GM18861 (cell line): ENCODE measurements at regions not wholly inside any gene's neighbourhood (a gene's known extent, or its start where the extent isn't known, plus 50 kb on each side); places are given as distances from the start of the nearest gene placed in this dataset.

Experiments
- ATAC-seq: cut with Tn5 transposase; IDR thresholded peaks from one replicate; pipeline ENCODE4 v1.9.1; 2021; ENCODE audit not compliant: unreplicated experiment

GRCh38 chr2:188713961-188714360 is 260.2 kb upstream of the COL3A1 start:
- ATAC-seq: no peak

- ATAC-seq: no peak
These were observed 253.2 kb upstream of the COL3A1 start for GRCh38 chr2:188720811-188721605.

- no peak for ATAC-seq
These were observed 252.4 kb upstream of the COL3A1 start for GRCh38 chr2:188721784-188722183.

- no peak for ATAC-seq
These were observed 248.3 kb upstream of the COL3A1 start for GRCh38 chr2:188725746-188726360.

- ATAC-seq: no peak
These were observed 247.4 kb upstream of the COL3A1 start for GRCh38 chr2:188726626-188727247.

- no peak for ATAC-seq
These were observed 246.3 kb upstream of the COL3A1 start for GRCh38 chr2:188727846-188728245.

- ATAC-seq: no peak
These were observed 239.5 kb upstream of the COL3A1 start for GRCh38 chr2:188734691-188735090.

- no peak for ATAC-seq
These were observed 227.4 kb upstream of the COL3A1 start for GRCh38 chr2:188746727-188747126.

GRCh38 chr2:188751816-188752215 is 222.4 kb upstream of the COL3A1 start:
- no peak for ATAC-seq

GRCh38 chr2:188752311-188752710 is 221.9 kb upstream of the COL3A1 start:
- no peak for ATAC-seq

GRCh38 chr2:188762151-188762550 is 212.0 kb upstream of the COL3A1 start:
- no peak for ATAC-seq

- peak; percentile 80 for ATAC-seq
These were observed 208.4 kb upstream of the COL3A1 start for GRCh38 chr2:188765522-188766470.

GRCh38 chr2:188766471-188766856 is 207.7 kb upstream of the COL3A1 start:
- no peak for ATAC-seq

- ATAC-seq: no peak
These were observed 207.0 kb upstream of the COL3A1 start for GRCh38 chr2:188767176-188767575.

GRCh38 chr2:188770296-188770695 is 203.9 kb upstream of the COL3A1 start:
- no peak for ATAC-seq

GRCh38 chr2:188773075-188773474 is 201.1 kb upstream of the COL3A1 start:
- no peak for ATAC-seq

GRCh38 chr2:188776634-188777033 is 197.5 kb upstream of the COL3A1 start:
- ATAC-seq: no peak

GRCh38 chr2:188784269-188784762 is 189.9 kb upstream of the COL3A1 start:
- no peak for ATAC-seq

GRCh38 chr2:188785061-188785460 is 189.1 kb upstream of the COL3A1 start:
- ATAC-seq: no peak

GRCh38 chr2:188785490-188785889 is 188.7 kb upstream of the COL3A1 start:
- ATAC-seq: no peak

GRCh38 chr2:188786368-188786841 is 187.8 kb upstream of the COL3A1 start:
- ATAC-seq: no peak
